Astrocyte (in vitro differentiated cells and primary cell): ENCODE measurements at regions not wholly inside any gene's neighbourhood (a gene's known extent, or its start where the extent isn't known, plus 50 kb on each side); places are given as distances from the start of the nearest gene placed in this dataset.

ENCODE experiments used
- DNase-seq: peaks from one replicate; pipeline ENCODE4 v3.0.0-alpha.2; 2010; ENCODE audit warnings: low read depth
- FAIRE-seq: peaks from 2 replicates; lab custom pipeline; 2011; peaks lifted over from hg19 to GRCh38; lab: Jason Lieb, UNC
- H2AFZ ChIP-seq: 2 replicates; pipeline ENCODE4 v1.6.0; 2012; ENCODE audit warnings: low read depth, low read length, inconsistent platforms
- H3K27ac ChIP-seq: 2 replicates; pipeline ENCODE4 v1.5.1; 2011; ENCODE audit warnings: low read depth, low read length, inconsistent platforms
- H3K27me3 ChIP-seq: 2 replicates; pipeline ENCODE4 v1.6.0; 2011; ENCODE audit warnings: low read length, inconsistent platforms; ENCODE audit not compliant: insufficient read depth
- H3K36me3 ChIP-seq: 2 replicates; pipeline ENCODE4 v1.5.1; 2011; ENCODE audit warnings: low read length, inconsistent platforms; ENCODE audit not compliant: insufficient read depth
- H3K4me1 ChIP-seq: 2 replicates; pipeline ENCODE4 v1.5.1; 2011; ENCODE audit warnings: low read length, inconsistent platforms; ENCODE audit not compliant: insufficient read depth
- H3K4me2 ChIP-seq: 2 replicates; pipeline ENCODE4 v1.6.0; 2012; ENCODE audit warnings: low read length, inconsistent platforms
- H3K4me3 ChIP-seq: 2 replicates; pipeline ENCODE4 v1.5.1; 2011; ENCODE audit warnings: low read depth, mild to moderate bottlenecking, low read length, inconsistent platforms; ENCODE audit not compliant: insufficient read depth
- H3K79me2 ChIP-seq: 2 replicates; pipeline ENCODE4 v1.6.0; 2012; ENCODE audit warnings: mild to moderate bottlenecking, low read length, inconsistent platforms; ENCODE audit not compliant: insufficient read depth
- H3K9ac ChIP-seq: 2 replicates; pipeline ENCODE4 v1.6.0; 2012; ENCODE audit warnings: mild to moderate bottlenecking, low read length, inconsistent platforms
- H3K9me3 ChIP-seq: 2 replicates; pipeline ENCODE4 v1.5.1; 2012; ENCODE audit warnings: low read depth, mild to moderate bottlenecking, low read length, inconsistent platforms; ENCODE audit not compliant: insufficient read depth
- H4K20me1 ChIP-seq: 2 replicates; pipeline ENCODE4 v1.6.0; 2012; ENCODE audit warnings: low read length, inconsistent platforms; ENCODE audit not compliant: insufficient read depth
- H3K27ac Mint-ChIP-seq: one replicate; pipeline ENCODE4 v1.8.0; 2021; ENCODE audit warnings: mild to moderate bottlenecking, mixed read lengths; ENCODE audit not compliant: unreplicated experiment
- H3K27me3 Mint-ChIP-seq: one replicate; pipeline ENCODE4 v1.8.0; 2021; ENCODE audit warnings: low read depth, mixed read lengths; ENCODE audit not compliant: unreplicated experiment
- H3K36me3 Mint-ChIP-seq: one replicate; pipeline ENCODE4 v1.8.0; 2021; ENCODE audit warnings: low read depth, mixed read lengths; ENCODE audit not compliant: unreplicated experiment
- H3K4me1 Mint-ChIP-seq: one replicate; pipeline ENCODE4 v1.8.0; 2021; ENCODE audit warnings: low read depth, mixed read lengths; ENCODE audit not compliant: unreplicated experiment
- H3K4me3 Mint-ChIP-seq: one replicate; pipeline ENCODE4 v1.8.0; 2021; ENCODE audit warnings: mild to moderate bottlenecking, moderate library complexity, mixed read lengths; ENCODE audit not compliant: unreplicated experiment
- H3K9me3 Mint-ChIP-seq: one replicate; pipeline ENCODE4 v1.8.0; 2021; ENCODE audit warnings: mild to moderate bottlenecking, mixed read lengths; ENCODE audit not compliant: unreplicated experiment
- CTCF ChIP-seq: IDR thresholded peaks from 2 replicates; pipeline ENCODE4 v1.5.1; 2011; ENCODE audit warnings: low read depth, mild to moderate bottlenecking, inconsistent platforms, low read length, moderate library complexity; ENCODE audit not compliant: insufficient read depth
- EZH2 ChIP-seq: IDR thresholded peaks from 2 replicates; pipeline ENCODE4 v1.6.1; 2012; ENCODE audit warnings: mild to moderate bottlenecking, low read length, inconsistent platforms; ENCODE audit not compliant: insufficient read depth

DNA sequence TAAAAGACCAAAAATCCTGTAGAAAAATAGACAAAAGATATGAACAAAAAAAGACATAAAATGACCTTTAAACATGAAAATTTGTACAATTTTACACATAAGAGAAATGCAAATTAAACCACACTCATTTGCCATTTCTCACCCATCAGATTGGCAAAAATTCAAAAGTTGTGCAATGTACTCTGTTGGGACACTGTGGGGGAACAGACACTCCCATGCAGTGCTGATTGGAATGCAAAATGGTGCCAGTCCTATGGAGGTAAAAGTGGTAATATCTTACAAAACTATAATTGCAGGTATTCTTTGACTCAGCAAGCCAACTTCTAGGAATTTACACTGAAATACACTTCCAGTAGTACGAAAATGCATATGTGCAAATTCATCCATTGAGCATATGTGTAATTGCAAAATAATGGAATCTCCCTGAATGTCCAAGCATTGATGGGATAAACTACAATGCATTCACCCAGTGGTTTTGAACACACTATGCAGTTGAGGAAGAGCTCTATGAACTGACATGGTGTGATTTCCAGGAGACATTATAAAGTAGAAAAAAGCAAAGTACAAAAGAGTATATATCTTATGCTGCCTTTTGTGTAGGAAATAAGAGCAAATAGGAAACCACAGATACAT is 201.8 kb upstream of the ZNF521 start:
- H3K9me3 Mint-ChIP-seq: no peaks in the 10 kb centered on the region
- no peak for TF ChIP-seq CTCF
- TF ChIP-seq EZH2: no peak
- H3K4me2 ChIP-seq: no peak overlapping the region
- no peaks in the 10 kb centered on the region for H3K27me3 ChIP-seq
- H3K79me2 ChIP-seq: no peaks in the 10 kb centered on the region
- H3K4me1 Mint-ChIP-seq: no peaks in the 10 kb centered on the region
- H3K27me3 Mint-ChIP-seq: no peaks in the 10 kb centered on the region
- no peak overlapping the region for H3K4me3 Mint-ChIP-seq
- no peak overlapping the region for H2AFZ ChIP-seq
- DNase-seq: no peak
- H4K20me1 ChIP-seq: no peaks in the 10 kb centered on the region
- no peak overlapping the region for H3K27ac ChIP-seq
- no peak overlapping the region for H3K27ac Mint-ChIP-seq
- H3K9ac ChIP-seq: no peak overlapping the region
- H3K4me3 ChIP-seq: no peak overlapping the region
- H3K9me3 ChIP-seq: no peaks in the 10 kb centered on the region
- no peaks in the 10 kb centered on the region for H3K36me3 Mint-ChIP-seq
- no peaks in the 10 kb centered on the region for H3K36me3 ChIP-seq
- FAIRE-seq: no peak
- no peaks in the 10 kb centered on the region for H3K4me1 ChIP-seq

DNA sequence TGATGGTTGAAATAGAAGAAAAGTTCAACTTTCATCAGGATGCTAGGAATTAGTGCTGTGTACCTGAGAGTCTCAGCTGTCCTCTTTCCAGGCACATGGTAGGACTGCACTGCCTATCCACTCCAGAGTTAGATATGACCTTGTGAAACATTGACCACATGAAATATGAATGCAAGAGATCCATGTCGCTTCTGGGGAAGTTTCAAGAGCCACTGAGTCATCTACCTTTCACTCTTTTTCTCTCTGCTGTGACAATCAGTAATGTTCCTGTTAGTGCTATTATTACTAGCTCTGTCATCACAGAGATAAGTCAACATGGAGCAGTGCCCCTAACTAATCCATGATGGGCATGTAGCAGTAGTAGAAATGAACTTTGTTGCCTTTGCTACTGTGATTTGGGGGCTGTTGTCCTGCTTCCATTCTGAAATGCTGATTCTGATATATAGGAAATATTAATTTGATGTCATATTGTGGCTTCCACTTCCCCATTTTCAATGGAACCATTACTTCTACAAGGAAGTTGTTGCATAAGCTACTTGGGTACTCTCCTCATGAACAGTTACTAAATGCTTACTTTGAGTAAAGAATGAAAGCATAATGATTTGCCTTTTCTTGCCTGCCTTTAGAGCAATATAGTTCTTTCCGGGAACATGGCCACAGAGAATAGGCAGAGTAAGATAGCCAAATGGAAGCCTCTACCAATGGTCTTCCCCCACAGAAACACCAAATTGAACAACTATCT is 192.8 kb upstream of the ZNF521 start:
- Histone ChIP-seq H3K27me3 (no peaks in the 10 kb centered on the region), H3K4me2 (no peak overlapping the region), H3K9ac (no peak overlapping the region), H4K20me1 (no peaks in the 10 kb centered on the region), H3K4me1 (no peaks in the 10 kb centered on the region), H3K9me3 (no peaks in the 10 kb centered on the region), H2AFZ (no peak overlapping the region), H3K4me3 (no peak overlapping the region), H3K79me2 (no peaks in the 10 kb centered on the region), H3K27ac (no peak overlapping the region), H3K36me3 (no peaks in the 10 kb centered on the region)
- Mint-ChIP-seq H3K27me3 (no peaks in the 10 kb centered on the region), H3K4me1 (no peaks in the 10 kb centered on the region), H3K4me3 (no peak overlapping the region), H3K9me3 (peaks cover 2% of the 10 kb centered on the region), H3K36me3 (peaks cover 2% of the 10 kb centered on the region), H3K27ac (no peak overlapping the region)
- DNase-seq (no peak), FAIRE-seq (no peak)
- TF ChIP-seq CTCF: no peak
- TF ChIP-seq EZH2: no peak
